Stimulated activated CD4-positive, alpha-beta T cell treated with anti-CD3 and anti-CD28 coated beads, Interleukin-1b, Interleukin-23, amount 100 ng/mL, for 48 hours (primary cell): ENCODE measurements at regions not wholly inside any gene's neighbourhood (a gene's known extent, or its start where the extent isn't known, plus 50 kb on each side); places are given as distances from the start of the nearest gene placed in this dataset.
"Not testable (repeated sequence)": the region's sequence is repeated elsewhere in the genome, so short reads cannot be mapped to it uniquely, and the experiment has no call there.

Experiments
- DNase-seq: peaks from one replicate; pipeline ENCODE4 v3.0.0-alpha.2; 2020

- no peak for DNase-seq
Measured at GRCh38 chr13:97881556-97881955, 71.9 kb upstream of the IPO5 start.

GRCh38 chr13:97883396-97883795, 70.1 kb upstream of the IPO5 start:
- DNase-seq = no peak

- no peak for DNase-seq
Measured at GRCh38 chr13:97884707-97885468, 68.6 kb upstream of the IPO5 start.

- DNase-seq = no peak
Measured at GRCh38 chr13:97885641-97886040, 67.8 kb upstream of the IPO5 start.

- no peak for DNase-seq
Measured at GRCh38 chr13:97889803-97890202, 63.7 kb upstream of the IPO5 start.

GRCh38 chr13:97890573-97890972, 62.9 kb upstream of the IPO5 start:
- no peak for DNase-seq

- DNase-seq = not testable (repeated sequence)
Measured at GRCh38 chr13:97891964-97892363, 61.5 kb upstream of the IPO5 start.

- DNase-seq = no peak
Measured at GRCh38 chr13:97892717-97893116, 60.8 kb upstream of the IPO5 start.

GRCh38 chr13:97895383-97895782, 58.1 kb upstream of the IPO5 start:
- DNase-seq = no peak

GRCh38 chr13:97896446-97896845, 57.0 kb upstream of the IPO5 start:
- no peak for DNase-seq

- DNase-seq = no peak
Measured at GRCh38 chr13:97901716-97902115, 51.8 kb upstream of the IPO5 start.
